ENCODE measurements at regions not wholly inside any gene's neighbourhood (a gene's known extent, or its start where the extent isn't known, plus 50 kb on each side); places are given as distances from the start of the nearest gene placed in this dataset.

DNA sequence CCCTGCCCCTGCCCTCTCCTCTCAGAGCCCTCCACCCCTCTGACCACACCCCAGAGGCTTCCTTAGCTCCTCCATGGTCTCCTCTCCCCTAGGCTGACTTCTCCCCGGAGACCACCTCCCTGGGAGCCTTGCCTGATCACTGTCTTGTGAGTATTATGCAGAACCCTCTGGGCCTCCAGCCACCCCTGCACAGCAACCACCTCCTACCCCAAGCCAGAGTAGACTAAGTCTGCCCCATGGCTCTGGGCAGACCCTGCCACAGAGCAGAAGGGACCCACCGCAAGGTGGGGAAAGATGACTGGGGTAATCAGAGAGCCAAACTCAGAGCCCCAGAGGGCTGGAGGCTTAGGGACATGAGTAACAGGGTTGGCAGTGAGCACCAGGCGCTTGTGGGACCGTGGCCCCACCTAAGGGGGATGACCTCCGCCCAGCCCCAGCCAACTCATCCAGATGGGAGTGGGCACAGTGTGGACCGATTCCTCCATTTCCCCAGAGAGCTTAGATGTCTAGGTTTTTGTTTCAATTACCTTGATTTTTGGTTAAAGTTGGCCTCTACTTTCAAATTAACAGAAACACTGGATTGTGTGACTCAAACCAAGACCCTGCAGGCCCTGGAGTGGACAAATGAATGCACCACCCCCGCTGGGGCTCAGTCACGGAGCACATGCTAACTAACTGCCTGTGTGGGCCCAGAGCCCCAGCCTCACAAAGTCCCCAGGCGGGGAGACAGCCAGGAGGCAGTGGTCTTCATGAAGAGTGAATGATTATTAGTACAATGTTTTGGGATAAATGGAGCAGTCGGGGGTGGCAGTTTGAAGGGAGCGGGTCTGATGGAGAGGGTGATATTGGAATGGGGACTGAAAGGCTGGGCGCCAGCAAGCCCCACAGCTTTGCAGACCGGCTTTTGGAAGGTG, 119.4 kb upstream of the PRR20G start (continued):
- TF ChIP-seq, protein P1, sequence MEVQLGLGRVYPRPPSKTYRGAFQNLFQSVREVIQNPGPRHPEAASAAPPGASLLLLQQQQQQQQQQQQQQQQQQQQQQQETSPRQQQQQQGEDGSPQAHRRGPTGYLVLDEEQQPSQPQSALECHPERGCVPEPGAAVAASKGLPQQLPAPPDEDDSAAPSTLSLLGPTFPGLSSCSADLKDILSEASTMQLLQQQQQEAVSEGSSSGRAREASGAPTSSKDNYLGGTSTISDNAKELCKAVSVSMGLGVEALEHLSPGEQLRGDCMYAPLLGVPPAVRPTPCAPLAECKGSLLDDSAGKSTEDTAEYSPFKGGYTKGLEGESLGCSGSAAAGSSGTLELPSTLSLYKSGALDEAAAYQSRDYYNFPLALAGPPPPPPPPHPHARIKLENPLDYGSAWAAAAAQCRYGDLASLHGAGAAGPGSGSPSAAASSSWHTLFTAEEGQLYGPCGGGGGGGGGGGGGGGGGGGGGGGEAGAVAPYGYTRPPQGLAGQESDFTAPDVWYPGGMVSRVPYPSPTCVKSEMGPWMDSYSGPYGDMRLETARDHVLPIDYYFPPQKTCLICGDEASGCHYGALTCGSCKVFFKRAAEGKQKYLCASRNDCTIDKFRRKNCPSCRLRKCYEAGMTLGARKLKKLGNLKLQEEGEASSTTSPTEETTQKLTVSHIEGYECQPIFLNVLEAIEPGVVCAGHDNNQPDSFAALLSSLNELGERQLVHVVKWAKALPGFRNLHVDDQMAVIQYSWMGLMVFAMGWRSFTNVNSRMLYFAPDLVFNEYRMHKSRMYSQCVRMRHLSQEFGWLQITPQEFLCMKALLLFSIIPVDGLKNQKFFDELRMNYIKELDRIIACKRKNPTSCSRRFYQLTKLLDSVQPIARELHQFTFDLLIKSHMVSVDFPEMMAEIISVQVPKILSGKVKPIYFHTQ (CRISPR knock-in tag; IDR thresholded peaks at IDR 0.05) = no peak
- TF ChIP-seq HMGA2 (CRISPR knock-in tag; IDR thresholded peaks at IDR 0.05) (no peak), ZNF671 (CRISPR knock-in tag; IDR thresholded peaks at IDR 0.05) (no peak), ZNF396 (CRISPR knock-in tag; IDR thresholded peaks at IDR 0.05; ENCODE audit: borderline replicate concordance) (no peak), ZNF317 (CRISPR knock-in tag; IDR thresholded peaks at IDR 0.05; ENCODE audit: borderline replicate concordance, low read depth) (no peak), ZNF138 (CRISPR knock-in tag; conservative IDR thresholded peaks at IDR 0.05) (no peak)

DNA sequence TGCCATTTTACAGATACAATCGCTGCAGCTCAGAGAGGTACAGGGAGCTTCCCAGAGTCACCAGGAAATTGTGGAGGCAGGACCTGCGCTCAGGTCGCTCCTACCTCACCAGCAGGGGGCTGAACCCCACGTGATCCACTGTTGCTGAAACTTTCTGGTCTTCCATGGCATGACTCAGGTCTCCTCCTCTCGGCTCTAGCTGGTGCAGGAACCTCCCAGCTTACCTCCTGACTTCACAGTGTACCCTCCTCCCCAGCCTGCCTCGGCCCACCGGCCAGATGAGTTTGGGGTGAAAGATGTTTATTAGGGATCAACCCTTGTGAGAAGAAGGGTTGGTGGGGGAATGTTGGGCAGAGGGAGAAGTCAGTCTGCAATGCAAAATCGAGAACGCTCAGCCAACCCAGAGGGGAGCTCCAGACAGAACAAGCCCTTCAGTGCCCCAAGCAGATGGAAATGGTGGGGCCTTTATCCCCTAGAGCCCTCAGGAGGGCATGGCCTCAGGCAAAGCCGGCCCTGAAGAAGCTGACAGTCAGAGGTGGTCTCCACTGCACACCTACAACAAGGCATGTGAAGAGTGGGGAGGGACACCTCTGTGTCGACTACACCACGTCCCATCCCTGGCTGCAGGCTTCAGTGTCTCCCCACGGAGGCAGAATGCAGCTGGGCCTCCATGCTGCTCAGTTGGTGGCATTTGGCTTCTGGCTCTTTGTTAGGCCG, 118.6 kb upstream of the PRR20G start:
- peaks cover 4% of the 10 kb centered on the region; the same call in 1 of the 2 replicates for H3K27me3 Mint-ChIP-seq (ENCODE audit: low read depth)
- DNase-seq (ENCODE audit: low spot score) (no peak), ATAC-seq (peak; percentile 71)
- TF ChIP-seq, protein P2, sequence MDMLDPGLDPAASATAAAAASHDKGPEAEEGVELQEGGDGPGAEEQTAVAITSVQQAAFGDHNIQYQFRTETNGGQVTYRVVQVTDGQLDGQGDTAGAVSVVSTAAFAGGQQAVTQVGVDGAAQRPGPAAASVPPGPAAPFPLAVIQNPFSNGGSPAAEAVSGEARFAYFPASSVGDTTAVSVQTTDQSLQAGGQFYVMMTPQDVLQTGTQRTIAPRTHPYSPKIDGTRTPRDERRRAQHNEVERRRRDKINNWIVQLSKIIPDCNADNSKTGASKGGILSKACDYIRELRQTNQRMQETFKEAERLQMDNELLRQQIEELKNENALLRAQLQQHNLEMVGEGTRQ (CRISPR knock-in tag; IDR thresholded peaks at IDR 0.05) = peak; percentile 77
- TF ChIP-seq USF1 (CRISPR knock-in tag; IDR thresholded peaks at IDR 0.05) (peak; percentile 60), ETV6 (CRISPR knock-in tag; IDR thresholded peaks at IDR 0.05) (no peak), SP1 (CRISPR knock-in tag; conservative IDR thresholded peaks at IDR 0.05) (no peak), ERG (CRISPR knock-in tag; IDR thresholded peaks at IDR 0.05) (no peak), NR3C1 (CRISPR knock-in tag; conservative IDR thresholded peaks at IDR 0.05; ENCODE audit: low read depth) (no peak), GRHL2 (CRISPR knock-in tag; IDR thresholded peaks at IDR 0.05; ENCODE audit: insufficient replicate concordance, severe bottlenecking) (no peak), KAT7 (CRISPR knock-in tag; IDR thresholded peaks at IDR 0.05; ENCODE audit: borderline replicate concordance) (no peak), NR2C2 (CRISPR knock-in tag; IDR thresholded peaks at IDR 0.05) (no peak), ZNF281 (CRISPR knock-in tag; IDR thresholded peaks at IDR 0.05) (no peak), ZNF317 (CRISPR knock-in tag; IDR thresholded peaks at IDR 0.05; ENCODE audit: borderline replicate concordance, low read depth) (no peak), MXD4 (CRISPR knock-in tag; IDR thresholded peaks at IDR 0.05; ENCODE audit: borderline replicate concordance) (no peak), HMGA2 (CRISPR knock-in tag; IDR thresholded peaks at IDR 0.05) (no peak)
- TF ChIP-seq, protein P1 (CRISPR knock-in tag; IDR thresholded peaks at IDR 0.05) = no peak
- H3K36me3 Mint-ChIP-seq = no peaks in the 10 kb centered on the region
- no peak overlapping the region for H3K4me3 Mint-ChIP-seq
- peaks cover 27% of the 10 kb centered on the region for H3K4me1 Mint-ChIP-seq
- no peaks in the 10 kb centered on the region for H3K9me3 Mint-ChIP-seq
- POLR2A ChIA-PET = no interaction called here
- H3K27ac Mint-ChIP-seq = no peak overlapping the region
- CTCF ChIA-PET = interaction anchor here (0.6 to 2.2 kb wide), 10 partner anchors 10 to 140 kb away, joined by 3 to 12 read pairs (median 4); no protein-coding TSS in a partner anchor

Data from WTC11 (cell line).